ENCODE measurements at regions not wholly inside any gene's neighbourhood (a gene's known extent, or its start where the extent isn't known, plus 50 kb on each side); places are given as distances from the start of the nearest gene placed in this dataset.
"Not testable (repeated sequence)": the region's sequence is repeated elsewhere in the genome, so short reads cannot be mapped to it uniquely, and the experiment has no call there.

GRCh38 chrX:101785142-101785541, 125.5 kb upstream of the ARMCX2 start:
- Histone ChIP-seq H3K36me3 (ENCODE audit: control insufficient read depth, insufficient read depth, low read length) (no peaks in the 10 kb centered on the region), H3K27me3 (ENCODE audit: control insufficient read depth, insufficient read depth, low read length) (no peaks in the 10 kb centered on the region), H3K4me3 (ENCODE audit: low read depth, low read length) (no peak overlapping the region)
- DNase-seq (ENCODE audit: low read depth) (no peak), FAIRE-seq (no peak)
- no peak for TF ChIP-seq CTCF (IDR thresholded peaks at IDR 0.05; ENCODE audit: insufficient read depth, low read length, severe bottlenecking)

GRCh38 chrX:101780421-101780820, 120.8 kb upstream of the ARMCX2 start:
- FAIRE-seq; DNase-seq (ENCODE audit: low read depth); H3K4me3 ChIP-seq (ENCODE audit: low read depth, low read length): not testable (repeated sequence)

GRCh38 chrX:101774340-101774739, 114.7 kb upstream of the ARMCX2 start:
- no peaks in the 10 kb centered on the region for H3K27me3 ChIP-seq (ENCODE audit: control insufficient read depth, insufficient read depth, low read length)
- no peak for TF ChIP-seq CTCF (IDR thresholded peaks at IDR 0.05; ENCODE audit: insufficient read depth, low read length, severe bottlenecking)
- H3K4me3 ChIP-seq (ENCODE audit: low read depth, low read length), result no peak overlapping the region
- FAIRE-seq, result no peak
- no peak for DNase-seq (ENCODE audit: low read depth)
- no peaks in the 10 kb centered on the region for H3K36me3 ChIP-seq (ENCODE audit: control insufficient read depth, insufficient read depth, low read length)

More at GRCh38 chrX:101780421-101780820, 120.8 kb upstream of the ARMCX2 start:
- not testable (repeated sequence) for H3K27me3 ChIP-seq (ENCODE audit: control insufficient read depth, insufficient read depth, low read length); H3K36me3 ChIP-seq (ENCODE audit: control insufficient read depth, insufficient read depth, low read length)

- FAIRE-seq (no peak), DNase-seq (ENCODE audit: low read depth) (peak; percentile 1)
- H3K36me3 ChIP-seq (ENCODE audit: control insufficient read depth, insufficient read depth, low read length), result no peaks in the 10 kb centered on the region
- H3K4me3 ChIP-seq (ENCODE audit: low read depth, low read length), result no peak overlapping the region
- TF ChIP-seq CTCF (IDR thresholded peaks at IDR 0.05; ENCODE audit: insufficient read depth, low read length, severe bottlenecking), result no peak
- H3K27me3 ChIP-seq (ENCODE audit: control insufficient read depth, insufficient read depth, low read length), result no peaks in the 10 kb centered on the region
Observed at GRCh38 chrX:101764538-101764937, 104.9 kb upstream of the ARMCX2 start.

- Histone ChIP-seq H3K4me3 (ENCODE audit: low read depth, low read length) (no peak overlapping the region), H3K27me3 (ENCODE audit: control insufficient read depth, insufficient read depth, low read length) (no peaks in the 10 kb centered on the region), H3K36me3 (ENCODE audit: control insufficient read depth, insufficient read depth, low read length) (no peaks in the 10 kb centered on the region)
- peak; percentile 38 for TF ChIP-seq CTCF (IDR thresholded peaks at IDR 0.05; ENCODE audit: insufficient read depth, low read length, severe bottlenecking)
- DNase-seq (ENCODE audit: low read depth) (peak; percentile 38), FAIRE-seq (no peak)
Observed at GRCh38 chrX:101759000-101759399, 99.3 kb upstream of the ARMCX2 start.

- no peaks in the 10 kb centered on the region for H3K27me3 ChIP-seq (ENCODE audit: control insufficient read depth, insufficient read depth, low read length)
- no peak for TF ChIP-seq CTCF (IDR thresholded peaks at IDR 0.05; ENCODE audit: insufficient read depth, low read length, severe bottlenecking)
- no peak for DNase-seq (ENCODE audit: low read depth)
- no peaks in the 10 kb centered on the region for H3K36me3 ChIP-seq (ENCODE audit: control insufficient read depth, insufficient read depth, low read length)
- H3K4me3 ChIP-seq (ENCODE audit: low read depth, low read length), result no peak overlapping the region
- no peak for FAIRE-seq
Observed at GRCh38 chrX:101750744-101751143, 91.1 kb upstream of the ARMCX2 start.
